Smooth muscle cell (in vitro differentiated cells): ENCODE measurements at regions not wholly inside any gene's neighbourhood (a gene's known extent, or its start where the extent isn't known, plus 50 kb on each side); places are given as distances from the start of the nearest gene placed in this dataset.
A peak's percentile ranks its signal among the peaks of the same experiment; 100 is the strongest.

Source experiments
- DNase-seq: peaks from one replicate; lab custom pipeline; 2025; ENCODE audit not compliant: unreplicated experiment; lab: John Stamatoyannopoulos, UW
- H2AFZ ChIP-seq: fragments of 200-600 bp; sonication (generic); 2 replicates; pipeline ENCODE4 v1.6.0; 2016; ENCODE audit warnings: antibody characterized with exemption, low read depth, mild to moderate bottlenecking
- H3F3A ChIP-seq: fragments of 200-600 bp; sonication (generic); 2 replicates; pipeline ENCODE4 v1.6.0; 2017; ENCODE audit warnings: antibody characterized with exemption, low read depth
- H3K27ac ChIP-seq: fragments of 200-600 bp; sonication (generic); 2 replicates; pipeline ENCODE4 v1.5.1; 2016; ENCODE audit warnings: low read depth, mild to moderate bottlenecking
- H3K27me3 ChIP-seq: fragments of 200-600 bp; sonication (generic); 2 replicates; pipeline ENCODE4 v1.6.1; 2016; ENCODE audit warnings: low read depth, mild to moderate bottlenecking
- H3K36me3 ChIP-seq: fragments of 200-600 bp; sonication (generic); 2 replicates; pipeline ENCODE4 v1.5.1; 2016; ENCODE audit warnings: low read depth
- H3K4me1 ChIP-seq: fragments of 200-600 bp; sonication (generic); 2 replicates; pipeline ENCODE4 v1.5.1; 2016; ENCODE audit warnings: low read depth
- H3K4me2 ChIP-seq: fragments of 200-600 bp; sonication (generic); 2 replicates; pipeline ENCODE4 v1.6.0; 2016; ENCODE audit warnings: mild to moderate bottlenecking
- H3K4me3 ChIP-seq: fragments of 200-600 bp; sonication (generic); 2 replicates; pipeline ENCODE4 v1.5.1; 2016; ENCODE audit warnings: mild to moderate bottlenecking
- H3K79me2 ChIP-seq: fragments of 200-600 bp; sonication (generic); 2 replicates; pipeline ENCODE4 v1.6.0; 2016; ENCODE audit warnings: low read depth, mild to moderate bottlenecking
- H3K9ac ChIP-seq: fragments of 200-600 bp; sonication (generic); 2 replicates; pipeline ENCODE4 v1.6.0; 2016; ENCODE audit warnings: low read depth
- H3K9me3 ChIP-seq: fragments of 200-600 bp; sonication (generic); replicated peaks from 2 replicates; pipeline ENCODE4 v1.5.1; 2016; ENCODE audit warnings: low read depth
- H4K20me1 ChIP-seq: fragments of 200-600 bp; sonication (generic); 2 replicates; pipeline ENCODE4 v1.6.0; 2016; ENCODE audit warnings: low read depth
- WGBS: methylation state at CpG from one replicate; pipeline ENCODE4 v1.1.7; 2016; ENCODE audit warnings: low lambda C conversion rate; 5-methylcytosine and 5-hydroxymethylcytosine counted together
- TF ChIP-seq, protein P1 (sequence below): fragments of 200-600 bp; sonication (generic); IDR thresholded peaks from 2 replicates; pipeline ENCODE4 v1.5.1; 2017; ENCODE audit warnings: borderline replicate concordance, mild to moderate bottlenecking, antibody characterized with exemption; ENCODE audit not compliant: insufficient read depth, poor library complexity, severe bottlenecking

DNA sequence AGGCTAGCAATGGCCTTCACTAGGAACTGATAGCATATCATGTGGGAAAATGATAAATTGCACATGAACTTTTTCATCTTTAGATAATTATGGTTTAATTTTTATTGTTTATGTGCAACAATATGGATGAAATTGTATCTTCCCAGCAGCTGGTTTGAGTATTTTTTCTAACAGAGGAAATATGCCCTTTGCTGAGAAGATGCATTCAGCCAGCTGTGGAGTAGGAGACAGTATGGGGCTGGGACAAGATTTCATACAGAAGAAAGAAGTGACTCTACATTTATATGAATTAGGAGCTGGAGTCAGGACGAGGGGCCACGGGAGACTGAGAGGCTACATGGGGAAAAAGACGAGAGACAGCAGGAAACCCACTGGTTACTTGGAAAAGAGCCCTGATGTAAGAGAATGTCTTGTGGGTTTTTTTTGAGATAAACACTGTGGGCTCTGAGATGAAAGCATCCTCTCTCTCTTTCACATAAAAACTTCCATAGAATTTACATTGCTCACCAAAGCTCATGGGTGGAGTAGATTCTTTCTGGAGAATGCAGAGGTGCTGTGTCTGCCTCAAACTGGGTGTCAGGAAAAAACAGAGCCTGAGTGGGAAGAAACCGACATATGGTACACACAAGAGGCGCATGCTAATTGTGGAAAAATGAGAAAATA is 115.2 kb upstream of the PDZRN3 start:
- Histone ChIP-seq H3K4me2 (peak overlapping the region; percentile 42), H3K4me1 (peaks cover 4% of the 10 kb centered on the region), H3K79me2 (no peaks in the 10 kb centered on the region), H3K36me3 (no peaks in the 10 kb centered on the region), H3K9ac (no peak overlapping the region), H4K20me1 (no peaks in the 10 kb centered on the region), H3K9me3 (no peaks in the 10 kb centered on the region), H3F3A (no peaks in the 10 kb centered on the region), H3K4me3 (no peak overlapping the region), H3K27me3 (no peaks in the 10 kb centered on the region), H3K27ac (peak overlapping the region; percentile 53), H2AFZ (no peak overlapping the region)
- TF ChIP-seq, protein P1, sequence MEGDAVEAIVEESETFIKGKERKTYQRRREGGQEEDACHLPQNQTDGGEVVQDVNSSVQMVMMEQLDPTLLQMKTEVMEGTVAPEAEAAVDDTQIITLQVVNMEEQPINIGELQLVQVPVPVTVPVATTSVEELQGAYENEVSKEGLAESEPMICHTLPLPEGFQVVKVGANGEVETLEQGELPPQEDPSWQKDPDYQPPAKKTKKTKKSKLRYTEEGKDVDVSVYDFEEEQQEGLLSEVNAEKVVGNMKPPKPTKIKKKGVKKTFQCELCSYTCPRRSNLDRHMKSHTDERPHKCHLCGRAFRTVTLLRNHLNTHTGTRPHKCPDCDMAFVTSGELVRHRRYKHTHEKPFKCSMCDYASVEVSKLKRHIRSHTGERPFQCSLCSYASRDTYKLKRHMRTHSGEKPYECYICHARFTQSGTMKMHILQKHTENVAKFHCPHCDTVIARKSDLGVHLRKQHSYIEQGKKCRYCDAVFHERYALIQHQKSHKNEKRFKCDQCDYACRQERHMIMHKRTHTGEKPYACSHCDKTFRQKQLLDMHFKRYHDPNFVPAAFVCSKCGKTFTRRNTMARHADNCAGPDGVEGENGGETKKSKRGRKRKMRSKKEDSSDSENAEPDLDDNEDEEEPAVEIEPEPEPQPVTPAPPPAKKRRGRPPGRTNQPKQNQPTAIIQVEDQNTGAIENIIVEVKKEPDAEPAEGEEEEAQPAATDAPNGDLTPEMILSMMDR: no peak
- DNase-seq: no peak
- 26% methylated on average over 5 of the region's 5 CpGs for WGBS

DNA sequence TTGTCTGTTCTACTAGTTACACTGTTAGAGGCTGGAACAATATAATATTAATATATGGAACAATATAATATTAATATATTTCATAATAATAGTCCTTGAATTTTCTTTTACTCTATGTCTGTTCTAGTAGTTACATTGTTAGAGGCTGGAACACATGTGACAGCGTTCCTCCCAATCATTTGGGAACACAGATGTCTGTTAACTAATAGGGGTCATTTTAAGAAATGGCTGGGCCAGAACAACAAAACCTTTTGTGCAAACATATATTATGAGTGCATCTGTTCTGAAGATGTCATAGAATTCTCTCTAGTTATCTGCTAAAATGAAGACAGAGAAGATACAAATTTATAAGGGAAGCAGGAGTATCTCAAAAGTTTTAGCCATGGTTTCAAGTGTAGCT is 114.0 kb upstream of the PDZRN3 start:
- Histone ChIP-seq H3F3A (no peaks in the 10 kb centered on the region), H3K27me3 (no peaks in the 10 kb centered on the region), H2AFZ (no peak overlapping the region), H3K27ac (peak overlapping the region; percentile 53), H3K4me3 (no peak overlapping the region), H3K4me1 (peaks cover 4% of the 10 kb centered on the region), H4K20me1 (no peaks in the 10 kb centered on the region), H3K9me3 (no peaks in the 10 kb centered on the region), H3K79me2 (no peaks in the 10 kb centered on the region), H3K4me2 (no peak overlapping the region), H3K9ac (no peak overlapping the region), H3K36me3 (no peaks in the 10 kb centered on the region)
- TF ChIP-seq, protein P1: no peak
- DNase-seq: no peak
- 97% methylated on average over 1 of the region's 1 CpG for WGBS

DNA sequence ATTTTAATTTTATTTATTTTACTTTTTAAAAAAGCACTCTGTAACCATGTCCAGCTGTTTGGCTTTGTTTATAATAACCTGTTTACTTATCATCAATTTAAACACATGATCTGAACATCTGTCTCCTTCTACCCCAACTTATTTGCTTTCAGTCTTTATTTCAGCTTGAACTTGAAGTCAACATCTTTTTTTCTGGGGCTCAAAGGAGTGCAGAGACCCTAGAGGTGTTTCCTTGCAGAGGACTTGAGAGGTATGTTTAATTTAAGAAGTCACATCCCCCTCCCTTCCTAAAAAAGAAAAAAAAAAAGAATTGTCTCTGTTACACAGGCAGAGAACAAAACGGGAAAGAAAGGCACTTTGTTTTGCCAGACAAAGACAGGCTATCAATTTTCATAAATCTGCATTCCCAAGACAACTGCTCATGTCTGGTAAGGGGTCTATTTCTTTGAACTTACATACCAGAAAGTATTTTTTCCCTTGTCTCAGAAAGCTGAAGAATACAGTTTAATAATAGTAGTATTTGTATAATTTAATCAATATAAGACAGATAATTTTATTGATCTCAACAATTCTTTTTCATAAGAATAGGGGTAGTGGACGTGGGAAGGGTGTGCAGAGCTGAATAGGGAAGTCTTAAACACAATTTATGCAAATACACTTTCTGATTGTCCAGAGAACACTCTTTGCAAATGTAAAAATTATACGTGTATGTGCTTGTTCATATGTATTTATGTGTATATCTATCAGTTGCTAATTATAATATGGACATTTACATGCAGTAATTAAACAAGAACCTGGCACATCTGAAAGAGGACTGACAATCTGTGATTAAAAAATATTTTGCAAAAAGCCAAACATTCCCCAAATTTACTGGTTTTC is 109.7 kb upstream of the PDZRN3 start:
- H3K4me1 ChIP-seq: peaks cover 11% of the 10 kb centered on the region
- no peak overlapping the region for H3K4me3 ChIP-seq
- no peaks in the 10 kb centered on the region for H4K20me1 ChIP-seq
- H3K9me3 ChIP-seq: no peaks in the 10 kb centered on the region
- peaks cover 3% of the 10 kb centered on the region for H3F3A ChIP-seq
- H3K36me3 ChIP-seq: no peaks in the 10 kb centered on the region
- H3K4me2 ChIP-seq: no peak overlapping the region
- H2AFZ ChIP-seq: no peak overlapping the region
- TF ChIP-seq, protein P1: no peak
- 71% methylated on average over 3 of the region's 3 CpGs for WGBS
- no peaks in the 10 kb centered on the region for H3K79me2 ChIP-seq
- no peak for DNase-seq
- no peaks in the 10 kb centered on the region for H3K27me3 ChIP-seq
- H3K27ac ChIP-seq: no peak overlapping the region
- no peak overlapping the region for H3K9ac ChIP-seq

DNA sequence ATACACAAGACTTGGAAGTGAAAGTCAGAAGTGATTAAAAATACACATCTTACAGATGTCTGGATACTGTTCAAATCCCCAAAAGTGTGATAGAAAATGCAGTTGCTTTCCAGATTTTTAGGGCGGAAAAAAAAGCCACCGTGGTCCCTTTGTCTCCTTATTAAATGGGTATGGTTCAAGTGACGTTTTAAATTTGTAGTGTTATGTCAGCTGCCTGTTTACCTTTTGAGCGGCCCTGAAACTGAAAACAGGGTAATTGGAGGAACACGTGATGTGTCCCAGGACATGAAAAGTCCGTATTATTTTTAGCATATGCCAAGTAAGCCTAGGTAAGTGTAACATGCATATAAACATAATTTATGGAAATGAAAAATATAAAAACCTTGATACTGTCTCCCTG is 109.0 kb upstream of the PDZRN3 start:
- no peaks in the 10 kb centered on the region for H3K79me2 ChIP-seq
- no peaks in the 10 kb centered on the region for H3K9me3 ChIP-seq
- DNase-seq: no peak
- no peaks in the 10 kb centered on the region for H4K20me1 ChIP-seq
- H3K4me3 ChIP-seq: no peak overlapping the region
- peaks cover 14% of the 10 kb centered on the region for H3K4me1 ChIP-seq
- peaks cover 8% of the 10 kb centered on the region for H3F3A ChIP-seq
- WGBS: 83% methylated on average over 6 of the region's 6 CpGs
- no peak overlapping the region for H3K4me2 ChIP-seq
- no peak overlapping the region for H2AFZ ChIP-seq
- TF ChIP-seq, protein P1: no peak
- H3K36me3 ChIP-seq: no peaks in the 10 kb centered on the region
- no peak overlapping the region for H3K27ac ChIP-seq
- H3K9ac ChIP-seq: no peak overlapping the region
- H3K27me3 ChIP-seq: no peaks in the 10 kb centered on the region
